ENCODE measurements at regions not wholly inside any gene's neighbourhood (a gene's known extent, or its start where the extent isn't known, plus 50 kb on each side); places are given as distances from the start of the nearest gene placed in this dataset.

DNA sequence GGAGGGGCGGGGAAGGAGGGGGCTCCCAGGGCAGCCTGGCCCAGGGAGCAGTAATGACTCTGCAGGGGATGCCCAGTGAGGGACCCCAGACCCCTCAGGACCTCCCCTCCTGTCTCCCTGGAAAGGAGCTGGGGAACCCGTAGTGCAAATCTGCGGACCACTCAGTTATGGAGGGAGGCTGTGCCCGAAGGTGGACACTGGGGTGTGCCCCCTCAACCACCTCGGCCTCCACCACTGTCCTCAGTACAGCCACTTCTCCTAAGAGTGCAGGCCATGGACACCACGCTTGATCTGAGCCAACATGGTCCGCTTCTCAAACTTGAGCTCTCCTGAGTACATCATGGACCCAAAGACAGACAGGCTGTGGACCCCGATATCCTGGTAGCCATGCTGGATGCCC, 378.2 kb upstream of the MAOA start:
- no peaks in the 10 kb centered on the region for H3K4me1 ChIP-seq (ENCODE audit: insufficient read depth, low read length, poor library complexity, severe bottlenecking)
- H3K9me2 ChIP-seq (replicated peaks; ENCODE audit: low read depth, low read length): no peaks in the 10 kb centered on the region
- no peaks in the 10 kb centered on the region for H3K27me3 ChIP-seq (ENCODE audit: insufficient read depth, low read length, poor library complexity, severe bottlenecking)
- no peak overlapping the region for H2AFZ ChIP-seq (ENCODE audit: low read length)
- no peak overlapping the region for H3K9ac ChIP-seq (ENCODE audit: low read depth, low read length, poor library complexity, severe bottlenecking)
- H3F3A ChIP-seq (ENCODE audit: low read depth): no peaks in the 10 kb centered on the region
- H3K36me3 ChIP-seq (ENCODE audit: insufficient read depth, low read length): no peaks in the 10 kb centered on the region
- no peaks in the 10 kb centered on the region for H4K20me1 ChIP-seq (ENCODE audit: insufficient read depth, low read length, poor library complexity, severe bottlenecking)
- no peaks in the 10 kb centered on the region for H3K9me3 ChIP-seq (ENCODE audit: insufficient read depth, low read depth, low read length)
- H3K4me3 ChIP-seq (ENCODE audit: low read length, poor library complexity, severe bottlenecking): no peak overlapping the region
- TF ChIP-seq, protein P1, sequence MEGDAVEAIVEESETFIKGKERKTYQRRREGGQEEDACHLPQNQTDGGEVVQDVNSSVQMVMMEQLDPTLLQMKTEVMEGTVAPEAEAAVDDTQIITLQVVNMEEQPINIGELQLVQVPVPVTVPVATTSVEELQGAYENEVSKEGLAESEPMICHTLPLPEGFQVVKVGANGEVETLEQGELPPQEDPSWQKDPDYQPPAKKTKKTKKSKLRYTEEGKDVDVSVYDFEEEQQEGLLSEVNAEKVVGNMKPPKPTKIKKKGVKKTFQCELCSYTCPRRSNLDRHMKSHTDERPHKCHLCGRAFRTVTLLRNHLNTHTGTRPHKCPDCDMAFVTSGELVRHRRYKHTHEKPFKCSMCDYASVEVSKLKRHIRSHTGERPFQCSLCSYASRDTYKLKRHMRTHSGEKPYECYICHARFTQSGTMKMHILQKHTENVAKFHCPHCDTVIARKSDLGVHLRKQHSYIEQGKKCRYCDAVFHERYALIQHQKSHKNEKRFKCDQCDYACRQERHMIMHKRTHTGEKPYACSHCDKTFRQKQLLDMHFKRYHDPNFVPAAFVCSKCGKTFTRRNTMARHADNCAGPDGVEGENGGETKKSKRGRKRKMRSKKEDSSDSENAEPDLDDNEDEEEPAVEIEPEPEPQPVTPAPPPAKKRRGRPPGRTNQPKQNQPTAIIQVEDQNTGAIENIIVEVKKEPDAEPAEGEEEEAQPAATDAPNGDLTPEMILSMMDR (conservative IDR thresholded peaks at IDR 0.05; ENCODE audit: low read length): no peak
- H3K4me2 ChIP-seq (ENCODE audit: low read depth, low read length, poor library complexity, severe bottlenecking): no peak overlapping the region
- no peaks in the 10 kb centered on the region for H3K79me2 ChIP-seq (ENCODE audit: insufficient read depth, low read length)

GRCh38 chrX:43278440-43278839, 377.7 kb upstream of the MAOA start:
- H3K4me2 ChIP-seq (ENCODE audit: low read depth, low read length, poor library complexity, severe bottlenecking): no peak overlapping the region
- H2AFZ ChIP-seq (ENCODE audit: low read length): no peak overlapping the region

GRCh38 chrX:43279341-43279808, 376.7 kb upstream of the MAOA start:
- TF ChIP-seq, protein P1 (conservative IDR thresholded peaks at IDR 0.05; ENCODE audit: low read length): no peak
- TF ChIP-seq EZH2phosphoT487 (IDR thresholded peaks at IDR 0.05; ENCODE audit: borderline replicate concordance): no peak
- no peaks in the 10 kb centered on the region for H3K4me1 ChIP-seq (ENCODE audit: insufficient read depth, low read length, poor library complexity, severe bottlenecking)
- H3K9me3 ChIP-seq (ENCODE audit: insufficient read depth, low read depth, low read length): no peaks in the 10 kb centered on the region
- H3K9ac ChIP-seq (ENCODE audit: low read depth, low read length, poor library complexity, severe bottlenecking): no peak overlapping the region
- no peaks in the 10 kb centered on the region for H3K79me2 ChIP-seq (ENCODE audit: insufficient read depth, low read length)
- H3K9me2 ChIP-seq (replicated peaks; ENCODE audit: low read depth, low read length): no peaks in the 10 kb centered on the region
- no peaks in the 10 kb centered on the region for H3F3A ChIP-seq (ENCODE audit: low read depth)
- H3K4me2 ChIP-seq (ENCODE audit: low read depth, low read length, poor library complexity, severe bottlenecking): no peak overlapping the region
- no peak overlapping the region for H3K4me3 ChIP-seq (ENCODE audit: low read length, poor library complexity, severe bottlenecking)
- no peaks in the 10 kb centered on the region for H3K36me3 ChIP-seq (ENCODE audit: insufficient read depth, low read length)
- H3K27me3 ChIP-seq (ENCODE audit: insufficient read depth, low read length, poor library complexity, severe bottlenecking): no peaks in the 10 kb centered on the region
- no peaks in the 10 kb centered on the region for H4K20me1 ChIP-seq (ENCODE audit: insufficient read depth, low read length, poor library complexity, severe bottlenecking)
- no peak overlapping the region for H2AFZ ChIP-seq (ENCODE audit: low read length)

More at GRCh38 chrX:43278440-43278839, 377.7 kb upstream of the MAOA start:
- Histone ChIP-seq H3K4me1 (ENCODE audit: insufficient read depth, low read length, poor library complexity, severe bottlenecking) (no peaks in the 10 kb centered on the region), H3K4me3 (ENCODE audit: low read length, poor library complexity, severe bottlenecking) (no peak overlapping the region), H3F3A (ENCODE audit: low read depth) (no peaks in the 10 kb centered on the region), H3K9me2 (replicated peaks; ENCODE audit: low read depth, low read length) (no peaks in the 10 kb centered on the region), H3K9me3 (ENCODE audit: insufficient read depth, low read depth, low read length) (no peaks in the 10 kb centered on the region), H3K27me3 (ENCODE audit: insufficient read depth, low read length, poor library complexity, severe bottlenecking) (no peaks in the 10 kb centered on the region), H3K36me3 (ENCODE audit: insufficient read depth, low read length) (no peaks in the 10 kb centered on the region), H4K20me1 (ENCODE audit: insufficient read depth, low read length, poor library complexity, severe bottlenecking) (no peaks in the 10 kb centered on the region), H3K79me2 (ENCODE audit: insufficient read depth, low read length) (no peaks in the 10 kb centered on the region), H3K9ac (ENCODE audit: low read depth, low read length, poor library complexity, severe bottlenecking) (no peak overlapping the region)
- TF ChIP-seq EZH2phosphoT487 (IDR thresholded peaks at IDR 0.05; ENCODE audit: borderline replicate concordance): no peak
- TF ChIP-seq, protein P1 (conservative IDR thresholded peaks at IDR 0.05; ENCODE audit: low read length): no peak
